Stimulated activated CD8-positive, alpha-beta memory T cell treated with anti-CD3 and anti-CD28 coated beads, Interleukin-2, amount 100 ng/mL, for 48 hours (primary cell): ENCODE measurements at regions not wholly inside any gene's neighbourhood (a gene's known extent, or its start where the extent isn't known, plus 50 kb on each side); places are given as distances from the start of the nearest gene placed in this dataset.

Source experiments
- DNase-seq, 2 donors: peaks; one replicate each; pipeline ENCODE4 v3.0.0-alpha.2; 2020; ENCODE audit warnings: low read depth in 2 of 2

- DNase-seq: no peak
Measured at GRCh38 chrX:22325096-22325495, 52.4 kb downstream of the CBLL2 start.

GRCh38 chrX:22329783-22330182 lies 57.1 kb downstream of the CBLL2 start:
- no peak for DNase-seq

- no peak for DNase-seq
Measured at GRCh38 chrX:22338740-22339139, 66.0 kb downstream of the CBLL2 start.

GRCh38 chrX:22339459-22339858 lies 66.7 kb downstream of the CBLL2 start:
- DNase-seq: no peak

GRCh38 chrX:22340022-22340616 lies 67.4 kb downstream of the CBLL2 start:
- no peak for DNase-seq

GRCh38 chrX:22343192-22343591 lies 70.5 kb downstream of the CBLL2 start:
- no peak for DNase-seq

- DNase-seq: no peak
Measured at GRCh38 chrX:22345884-22346283, 73.2 kb downstream of the CBLL2 start.

- DNase-seq: no peak
Measured at GRCh38 chrX:22347491-22347890, 74.8 kb downstream of the CBLL2 start.

GRCh38 chrX:22349116-22349515 lies 76.4 kb downstream of the CBLL2 start:
- no peak for DNase-seq

GRCh38 chrX:22351076-22351475 lies 78.4 kb downstream of the CBLL2 start:
- no peak for DNase-seq

GRCh38 chrX:22351966-22352365 lies 79.3 kb downstream of the CBLL2 start:
- DNase-seq: no peak

- no peak for DNase-seq
Measured at GRCh38 chrX:22357621-22358020, 84.9 kb downstream of the CBLL2 start.

- DNase-seq: no peak
Measured at GRCh38 chrX:22360129-22360528, 87.4 kb downstream of the CBLL2 start.

- no peak for DNase-seq
Measured at GRCh38 chrX:22365460-22365859, 92.7 kb downstream of the CBLL2 start.

- no peak for DNase-seq
Measured at GRCh38 chrX:22366166-22366702, 93.5 kb downstream of the CBLL2 start.

GRCh38 chrX:22366906-22367305 lies 94.2 kb downstream of the CBLL2 start:
- no peak for DNase-seq

- DNase-seq: no peak
Measured at GRCh38 chrX:22373094-22373493, 100.4 kb downstream of the CBLL2 start.

- DNase-seq: no peak
Measured at GRCh38 chrX:22373766-22374165, 101.1 kb downstream of the CBLL2 start.

- no peak for DNase-seq
Measured at GRCh38 chrX:22376369-22376768, 103.7 kb downstream of the CBLL2 start.

- DNase-seq: no peak
Measured at GRCh38 chrX:22378296-22378695, 105.6 kb downstream of the CBLL2 start.

- no peak for DNase-seq
Measured at GRCh38 chrX:22383988-22384387, 111.3 kb downstream of the CBLL2 start.

GRCh38 chrX:22389556-22390179 lies 117.0 kb downstream of the CBLL2 start:
- DNase-seq: no peak

GRCh38 chrX:22392133-22392948 lies 119.6 kb downstream of the CBLL2 start:
- DNase-seq: no peak
